Endothelial cell of umbilical vein (primary cell): ENCODE measurements at regions not wholly inside any gene's neighbourhood (a gene's known extent, or its start where the extent isn't known, plus 50 kb on each side); places are given as distances from the start of the nearest gene placed in this dataset.

Experiments used
- BruUV-seq: library from RNA; stranded (reverse); fragments of 400-500 nt; replicated peaks from 2 replicates; lab custom pipeline; 2021; lab: Mats Ljungman, UMichigan
- CTCF ChIA-PET: fragments of 300-600, 350-600 bp; sonication (Branson Sonifier 250); formaldehyde crosslinking; loops from one replicate; lab custom pipeline; 2021; ENCODE audit warnings: antibody characterized with exemption, inconsistent platforms; lab: Charles Lee
- POLR2A ChIA-PET: fragments of 300-600, 350-600 bp; sonication (Branson Sonifier 250); formaldehyde crosslinking; loops from one replicate; lab custom pipeline; 2021; ENCODE audit warnings: antibody characterized with exemption, inconsistent platforms; lab: Charles Lee
- DNase-seq: peaks from one replicate; pipeline ENCODE4 v3.0.0-alpha.2; 2011; ENCODE audit warnings: low read depth, low spot score
- FAIRE-seq: peaks from 2 replicates; lab custom pipeline; 2011; peaks lifted over from hg19 to GRCh38; lab: Jason Lieb, UNC
- H2AFZ ChIP-seq: 2 replicates; pipeline ENCODE4 v1.6.0; 2012; ENCODE audit warnings: low read depth, low read length, control low read depth, inconsistent platforms
- H3K27ac ChIP-seq: 2 replicates; pipeline ENCODE4 v1.5.1; 2011; ENCODE audit warnings: low read depth, mild to moderate bottlenecking, control low read depth, low read length, moderate library complexity; ENCODE audit not compliant: insufficient read depth
- H3K27me3 ChIP-seq, 2 experiments: 2 replicates each; pipeline versions ENCODE4 v1.6.0 to v1.6.1; 2011; ENCODE audit warnings: low read length in 2 of 2, mixed read lengths in 1 of 2; ENCODE audit not compliant: control insufficient read depth in 2 of 2, insufficient read depth in 2 of 2
- H3K36me3 ChIP-seq, 2 experiments: 2 replicates in 1 of 2; 3 replicates in 1 of 2; pipeline ENCODE4 v1.5.1; 2011; ENCODE audit warnings: low read length in 2 of 2, mild to moderate bottlenecking in 1 of 2, moderate library complexity in 1 of 2; ENCODE audit not compliant: control insufficient read depth in 2 of 2, insufficient read depth in 2 of 2; ENCODE audit errors: extremely low read depth in 1 of 2
- H3K4me1 ChIP-seq: 3 replicates; pipeline ENCODE4 v1.5.1; 2011; ENCODE audit warnings: mild to moderate bottlenecking, low read length; ENCODE audit not compliant: control insufficient read depth, insufficient read depth; ENCODE audit errors: extremely low read depth
- H3K4me2 ChIP-seq: 2 replicates; pipeline ENCODE4 v1.6.1; 2011; ENCODE audit warnings: low read length, control low read depth, mixed read lengths; ENCODE audit not compliant: insufficient read depth
- H3K4me3 ChIP-seq, 3 experiments: fragments of 200-600 bp in 1 of 3; sonication (generic), shearing (Covaris generic) in 1 of 3; replicated peaks in 1 of 3; 2 replicates each; pipeline ENCODE4 v1.5.1; 2011 to 2016; ENCODE audit warnings: control low read depth in 3 of 3, low read length in 3 of 3, mild to moderate bottlenecking in 2 of 3, inconsistent platforms in 1 of 3, low read depth in 1 of 3, moderate library complexity in 1 of 3; ENCODE audit not compliant: insufficient read depth in 1 of 3
- H3K79me2 ChIP-seq: 2 replicates; pipeline ENCODE4 v1.6.0; 2012; ENCODE audit warnings: low read length, inconsistent platforms; ENCODE audit not compliant: control insufficient read depth, insufficient read depth
- H3K9ac ChIP-seq: replicated peaks from 2 replicates; pipeline ENCODE3; 2011; ENCODE audit warnings: low read length, control low read depth; ENCODE audit not compliant: insufficient read depth; ENCODE audit errors: extremely low read depth
- H3K9me1 ChIP-seq: replicated peaks from 3 replicates; pipeline ENCODE4 v1.6.0; 2011; ENCODE audit warnings: mild to moderate bottlenecking, low read length; ENCODE audit not compliant: control insufficient read depth, insufficient read depth; ENCODE audit errors: extremely low read depth
- H3K9me3 ChIP-seq: replicated peaks from 2 replicates; pipeline ENCODE4 v1.5.1; 2012; ENCODE audit warnings: low read length, inconsistent platforms; ENCODE audit not compliant: control insufficient read depth, insufficient read depth
- H4K20me1 ChIP-seq: replicated peaks from 2 replicates; pipeline ENCODE3; 2011; ENCODE audit warnings: mild to moderate bottlenecking, low read length; ENCODE audit not compliant: control insufficient read depth, insufficient read depth; ENCODE audit errors: extremely low read depth
- EZH2 ChIP-seq: IDR thresholded peaks from 2 replicates; pipeline ENCODE4 v1.6.1; 2012; ENCODE audit warnings: borderline replicate concordance, low read depth, mild to moderate bottlenecking, moderate library complexity, low read length, inconsistent platforms; ENCODE audit not compliant: severe bottlenecking
- FOS ChIP-seq: IDR thresholded peaks from 2 replicates; pipeline ENCODE4 v1.6.1; 2011; ENCODE audit warnings: mild to moderate bottlenecking, low read length, moderate library complexity, borderline replicate concordance; ENCODE audit not compliant: insufficient read depth
- GATA2 ChIP-seq: IDR thresholded peaks from 2 replicates; pipeline ENCODE4 v1.7.0; 2011; ENCODE audit warnings: low read depth, mild to moderate bottlenecking, moderate library complexity, mixed read lengths, low read length; ENCODE audit not compliant: insufficient read length, insufficient read depth
- JUN ChIP-seq: IDR thresholded peaks from 2 replicates; pipeline ENCODE4 v1.6.1; 2011; ENCODE audit warnings: borderline replicate concordance, low read depth; ENCODE audit not compliant: insufficient read length, insufficient read depth
- MYC ChIP-seq: IDR thresholded peaks from one replicate; pipeline ENCODE4 v1.6.1; 2011; ENCODE audit warnings: mild to moderate bottlenecking, low read depth, low read length
- POLR2A ChIP-seq: IDR thresholded peaks from 2 replicates; pipeline ENCODE4 v1.6.1; 2012; ENCODE audit warnings: low read depth, mild to moderate bottlenecking, control low read depth, low read length
- POLR2AphosphoS5 ChIP-seq: IDR thresholded peaks from 2 replicates; pipeline ENCODE4 v1.6.1; 2012; ENCODE audit warnings: low read depth, mild to moderate bottlenecking, control low read depth, low read length, moderate library complexity; ENCODE audit not compliant: insufficient read depth
- dilution Hi-C: fragments of 300-500 bp; cut with MboI; formaldehyde crosslinking; loops from one replicate; pipeline ENCODE4 v1.15.0; 2019; ENCODE audit warnings: low sequenced_read_pairs; ENCODE audit not compliant: extremely low pct_ligation_motif_present
- intact Hi-C: fragments of 100-400 bp; cut with micrococcal nuclease; formaldehyde crosslinking; loops from one replicate; pipeline ENCODE4 v1.10.0; 2022
- TF ChIP-seq, protein P1 (sequence below), 2 donors: IDR thresholded peaks; 1 replicate in 1 of 2; 2 replicates in 1 of 2; pipeline ENCODE4 v1.5.1; 2011; ENCODE audit warnings: low read length in 2 of 2, mild to moderate bottlenecking in 2 of 2, moderate library complexity in 2 of 2, control low read depth in 1 of 2, inconsistent platforms in 1 of 2, low read depth in 1 of 2; ENCODE audit not compliant: insufficient read depth in 1 of 2; ENCODE audit errors: extremely low read depth in 1 of 2
- TF ChIP-seq, protein P2 (sequence below): IDR thresholded peaks from 2 replicates; pipeline ENCODE4 v1.6.1; 2011; ENCODE audit not compliant: insufficient read depth, insufficient read length

DNA sequence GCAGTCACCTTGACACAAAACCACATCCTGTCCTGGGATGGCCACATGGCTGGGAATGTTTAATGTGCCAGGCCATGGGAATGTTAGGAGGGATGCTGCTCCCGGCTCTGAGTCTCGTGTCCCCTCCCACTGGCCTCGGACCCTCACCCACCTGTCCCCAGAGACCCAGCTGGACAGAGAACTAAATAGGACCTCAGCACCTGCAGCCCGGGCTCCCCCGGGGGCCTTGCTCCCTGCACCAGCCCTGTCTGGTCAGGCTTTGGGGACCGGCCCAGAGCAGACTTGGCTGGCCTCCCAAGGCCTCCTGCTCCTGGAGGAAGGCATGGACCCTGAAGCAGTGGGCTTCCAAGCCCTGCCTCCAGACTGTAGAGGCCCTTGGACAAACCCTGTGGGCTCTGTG lies 100.0 kb upstream of the IQSEC1 start:
- dilution Hi-C loops = no loop called here
- no TSS peak for BruUV-seq
- Histone ChIP-seq H3K79me2 (no peaks in the 10 kb centered on the region), H3K4me1 (no peaks in the 10 kb centered on the region), H3K9me1 (no peaks in the 10 kb centered on the region), H4K20me1 (no peaks in the 10 kb centered on the region), H3K27me3 (no peaks in the 10 kb centered on the region), H3K9ac (no peak overlapping the region), H3K4me3 (no peak overlapping the region), H3K36me3 (no peaks in the 10 kb centered on the region), H3K9me3 (no peaks in the 10 kb centered on the region), H2AFZ (no peak overlapping the region), H3K4me2 (no peak overlapping the region), H3K27ac (no peak overlapping the region)
- ChIA-PET CTCF (no interaction called here), POLR2A (no interaction called here)
- TF ChIP-seq, protein P1, sequence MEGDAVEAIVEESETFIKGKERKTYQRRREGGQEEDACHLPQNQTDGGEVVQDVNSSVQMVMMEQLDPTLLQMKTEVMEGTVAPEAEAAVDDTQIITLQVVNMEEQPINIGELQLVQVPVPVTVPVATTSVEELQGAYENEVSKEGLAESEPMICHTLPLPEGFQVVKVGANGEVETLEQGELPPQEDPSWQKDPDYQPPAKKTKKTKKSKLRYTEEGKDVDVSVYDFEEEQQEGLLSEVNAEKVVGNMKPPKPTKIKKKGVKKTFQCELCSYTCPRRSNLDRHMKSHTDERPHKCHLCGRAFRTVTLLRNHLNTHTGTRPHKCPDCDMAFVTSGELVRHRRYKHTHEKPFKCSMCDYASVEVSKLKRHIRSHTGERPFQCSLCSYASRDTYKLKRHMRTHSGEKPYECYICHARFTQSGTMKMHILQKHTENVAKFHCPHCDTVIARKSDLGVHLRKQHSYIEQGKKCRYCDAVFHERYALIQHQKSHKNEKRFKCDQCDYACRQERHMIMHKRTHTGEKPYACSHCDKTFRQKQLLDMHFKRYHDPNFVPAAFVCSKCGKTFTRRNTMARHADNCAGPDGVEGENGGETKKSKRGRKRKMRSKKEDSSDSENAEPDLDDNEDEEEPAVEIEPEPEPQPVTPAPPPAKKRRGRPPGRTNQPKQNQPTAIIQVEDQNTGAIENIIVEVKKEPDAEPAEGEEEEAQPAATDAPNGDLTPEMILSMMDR (IDR thresholded peaks at IDR 0.05; ENCODE audit: extremely low read depth in 1 of 2, insufficient read depth in 1 of 2, low read depth in 1 of 2, low read length in 2 of 2) = no peak
- TF ChIP-seq GATA2 (no peak), FOS (no peak), POLR2AphosphoS5 (no peak), EZH2 (no peak), POLR2A (no peak), MYC (no peak), JUN (no peak)
- TF ChIP-seq, protein P2, sequence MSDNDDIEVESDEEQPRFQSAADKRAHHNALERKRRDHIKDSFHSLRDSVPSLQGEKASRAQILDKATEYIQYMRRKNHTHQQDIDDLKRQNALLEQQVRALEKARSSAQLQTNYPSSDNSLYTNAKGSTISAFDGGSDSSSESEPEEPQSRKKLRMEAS = no peak
- FAIRE-seq = no peak
- intact Hi-C loops = no loop called here
- no peak for DNase-seq
